Trophoblast cell (in vitro differentiated cells and primary cell): ENCODE measurements at regions not wholly inside any gene's neighbourhood (a gene's known extent, or its start where the extent isn't known, plus 50 kb on each side); places are given as distances from the start of the nearest gene placed in this dataset.
A peak's percentile ranks its signal among the peaks of the same experiment; 100 is the strongest.

Experiments
- DNase-seq, 2 donors: peaks; one replicate each; pipeline ENCODE4 v3.0.0-alpha.2; 2016
- H2AFZ ChIP-seq: 2 replicates; pipeline ENCODE4 v1.6.1; 2013; ENCODE audit warnings: low read length, moderate library complexity, mild to moderate bottlenecking; ENCODE audit not compliant: insufficient read depth, poor library complexity
- H2AK5ac ChIP-seq: 2 replicates; pipeline ENCODE4 v1.6.1; 2013; ENCODE audit warnings: mild to moderate bottlenecking, low read length
- H2BK120ac ChIP-seq: 2 replicates; pipeline ENCODE4 v1.6.1; 2013; ENCODE audit warnings: low read length, mild to moderate bottlenecking, moderate library complexity; ENCODE audit not compliant: insufficient read depth, poor library complexity
- H2BK12ac ChIP-seq: 2 replicates; pipeline ENCODE4 v1.6.1; 2013; ENCODE audit warnings: mild to moderate bottlenecking, low read length, moderate library complexity
- H2BK5ac ChIP-seq: 2 replicates; pipeline ENCODE4 v1.6.1; 2013; ENCODE audit warnings: low read length, low read depth, moderate library complexity, mild to moderate bottlenecking; ENCODE audit not compliant: poor library complexity
- H3K14ac ChIP-seq: 2 replicates; pipeline ENCODE4 v1.6.1; 2013; ENCODE audit warnings: mild to moderate bottlenecking, low read length
- H3K18ac ChIP-seq: 2 replicates; pipeline ENCODE4 v1.6.1; 2013; ENCODE audit warnings: mild to moderate bottlenecking, low read length
- H3K23ac ChIP-seq: 2 replicates; pipeline ENCODE4 v1.6.1; 2013; ENCODE audit warnings: low read length
- H3K27ac ChIP-seq: 2 replicates; pipeline ENCODE4 v1.5.1; 2013; ENCODE audit warnings: low read depth, mild to moderate bottlenecking, inconsistent platforms, low read length, moderate library complexity
- H3K27me3 ChIP-seq: 2 replicates; pipeline ENCODE4 v1.6.1; 2013; ENCODE audit warnings: inconsistent platforms, mild to moderate bottlenecking, low read length, moderate library complexity; ENCODE audit not compliant: insufficient read depth
- H3K36me3 ChIP-seq, 2 experiments: 1 replicate in 1 of 2; 2 replicates in 1 of 2; pipeline ENCODE4 v1.6.1; 2013; ENCODE audit warnings: low read length in 2 of 2, mild to moderate bottlenecking in 2 of 2, moderate library complexity in 1 of 2; ENCODE audit not compliant: insufficient read depth in 2 of 2, control insufficient read depth in 1 of 2
- H3K4ac ChIP-seq: 2 replicates; pipeline ENCODE4 v1.6.1; 2013; ENCODE audit warnings: low read depth, mild to moderate bottlenecking, low read length, moderate library complexity
- H3K4me1 ChIP-seq, 2 experiments: 1 replicate in 1 of 2; 2 replicates in 1 of 2; pipeline ENCODE4 v1.6.1; 2013; ENCODE audit warnings: low read length in 2 of 2, mild to moderate bottlenecking in 2 of 2, moderate library complexity in 1 of 2; ENCODE audit not compliant: insufficient read depth in 2 of 2, control insufficient read depth in 1 of 2
- H3K4me2 ChIP-seq: 2 replicates; pipeline ENCODE4 v1.6.1; 2013; ENCODE audit warnings: inconsistent platforms, mild to moderate bottlenecking, low read length, moderate library complexity
- H3K4me3 ChIP-seq: 2 replicates; pipeline ENCODE4 v1.5.1; 2013; ENCODE audit warnings: mild to moderate bottlenecking, low read depth, low read length, inconsistent platforms
- H3K79me1 ChIP-seq: one replicate; pipeline ENCODE4 v1.6.1; 2013; ENCODE audit warnings: low read length
- H3K79me2 ChIP-seq: 2 replicates; pipeline ENCODE4 v1.6.1; 2013; ENCODE audit warnings: low read length, mild to moderate bottlenecking; ENCODE audit not compliant: control insufficient read depth, insufficient read depth, poor library complexity
- H3K9ac ChIP-seq: 2 replicates; pipeline ENCODE4 v1.6.1; 2013; ENCODE audit warnings: mild to moderate bottlenecking, low read length
- H3K9me3 ChIP-seq: 2 replicates; pipeline ENCODE4 v1.6.1; 2013; ENCODE audit warnings: low read depth, mild to moderate bottlenecking, control low read depth, inconsistent platforms, low read length; ENCODE audit not compliant: insufficient read depth
- H4K12ac ChIP-seq: 2 replicates; pipeline ENCODE4 v1.6.1; 2013; ENCODE audit warnings: low read depth, mild to moderate bottlenecking, low read length, moderate library complexity
- H4K8ac ChIP-seq: 2 replicates; pipeline ENCODE4 v1.6.1; 2013; ENCODE audit warnings: low read depth, mild to moderate bottlenecking, low read length, moderate library complexity
- H4K91ac ChIP-seq: one replicate; pipeline ENCODE4 v1.6.1; 2013; ENCODE audit warnings: low read depth, mild to moderate bottlenecking, low read length, moderate library complexity
- WGBS: extraction: QIAGEN DNeasy Blood & Tissue Kit; methylation state at CpG from one replicate; pipeline ENCODE4 v1.1.7; 2013; ENCODE audit warnings: missing lambda C conversion rate; ENCODE audit not compliant: insufficient read length, insufficient coverage; ENCODE audit errors: extremely low coverage; 5-methylcytosine and 5-hydroxymethylcytosine counted together

DNA sequence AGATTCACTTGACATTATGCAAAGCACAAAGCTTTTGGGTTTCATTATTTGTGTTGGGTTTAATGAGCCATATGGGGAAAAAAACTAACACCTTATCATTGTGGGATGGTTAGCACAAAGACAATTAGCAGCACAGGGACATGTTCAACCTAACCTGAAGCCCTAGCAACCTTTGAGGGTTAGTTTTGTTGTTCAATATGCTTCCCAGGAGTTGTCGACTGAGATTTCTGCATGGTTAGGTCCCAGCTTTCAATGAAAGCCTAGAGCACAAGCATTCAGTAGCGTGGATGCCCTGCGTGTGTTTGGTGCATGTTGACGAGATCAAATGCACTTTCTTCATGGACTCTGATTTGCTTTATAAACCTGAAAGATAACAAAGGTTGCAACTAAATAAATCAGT lies 565.2 kb upstream of the TLE4 start:
- Histone ChIP-seq H3K9ac (no peak overlapping the region), H4K91ac (no peak overlapping the region), H2BK5ac (no peak overlapping the region), H3K4me2 (no peak overlapping the region), H3K79me1 (peaks cover 2% of the 10 kb centered on the region), H3K27ac (no peak overlapping the region), H3K4me3 (no peak overlapping the region), H2BK12ac (peak overlapping the region; percentile 51), H3K4me1 (no peaks in the 10 kb centered on the region), H2BK120ac (no peak overlapping the region), H3K36me3 (no peaks in the 10 kb centered on the region), H3K79me2 (no peaks in the 10 kb centered on the region), H2AFZ (no peak overlapping the region), H2AK5ac (no peak overlapping the region), H4K12ac (no peak overlapping the region), H3K23ac (no peak overlapping the region), H4K8ac (no peak overlapping the region), H3K18ac (no peak overlapping the region), H3K9me3 (no peaks in the 10 kb centered on the region), H3K14ac (no peak overlapping the region), H3K27me3 (no peaks in the 10 kb centered on the region), H3K4ac (no peak overlapping the region)
- no CpG with 5 or more reads among the region's 4 CpGs for WGBS
- no peak for DNase-seq

DNA sequence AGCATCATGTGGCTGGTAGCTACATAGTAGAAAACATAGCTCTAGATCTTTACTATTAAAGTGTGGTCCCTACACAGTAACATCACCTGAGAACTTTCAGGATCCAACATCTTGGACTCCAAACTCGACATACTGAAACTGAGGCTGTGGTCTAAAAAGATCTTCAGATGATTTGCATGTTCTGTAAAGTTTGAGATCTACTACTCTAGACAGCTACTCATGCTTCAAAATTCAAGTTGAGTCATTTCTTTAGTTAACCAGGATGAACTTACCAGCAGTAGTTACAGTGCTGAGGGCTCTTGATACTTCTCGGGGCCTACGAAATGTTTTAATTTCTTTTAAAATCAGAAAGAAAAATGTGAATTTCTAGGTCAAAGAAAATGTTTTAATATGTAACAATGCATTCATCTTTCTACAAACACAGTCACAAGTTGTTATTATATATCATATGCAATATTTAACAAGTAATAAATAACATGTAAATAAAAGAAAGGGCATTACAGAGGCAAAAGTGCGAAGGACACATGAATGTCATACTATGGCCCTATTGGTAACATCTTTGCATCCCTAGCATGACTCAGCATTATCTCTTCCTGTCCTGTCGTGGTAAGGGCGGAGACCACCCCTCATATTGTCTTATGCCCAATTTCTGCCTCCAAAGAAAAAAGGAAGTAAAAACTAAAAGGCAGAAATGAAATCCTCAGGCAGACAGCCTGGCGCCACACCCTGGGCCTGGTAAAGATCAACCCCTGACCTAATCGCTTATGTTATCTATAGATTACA lies 563.9 kb upstream of the TLE4 start:
- H3K4ac ChIP-seq = no peak overlapping the region
- H3K4me1 ChIP-seq = no peaks in the 10 kb centered on the region
- H3K9ac ChIP-seq = no peak overlapping the region
- no peak overlapping the region for H3K4me2 ChIP-seq
- no peak overlapping the region for H4K8ac ChIP-seq
- H2BK120ac ChIP-seq = no peak overlapping the region
- no peak overlapping the region for H2AFZ ChIP-seq
- no peak overlapping the region for H3K23ac ChIP-seq
- H3K27me3 ChIP-seq = no peaks in the 10 kb centered on the region
- H4K12ac ChIP-seq = no peak overlapping the region
- DNase-seq = no peak
- no peaks in the 10 kb centered on the region for H3K9me3 ChIP-seq
- H2BK12ac ChIP-seq = no peak overlapping the region
- no peaks in the 10 kb centered on the region for H3K36me3 ChIP-seq
- H2AK5ac ChIP-seq = no peak overlapping the region
- no peak overlapping the region for H3K4me3 ChIP-seq
- H3K14ac ChIP-seq = no peak overlapping the region
- no peak overlapping the region for H3K27ac ChIP-seq
- H3K18ac ChIP-seq = no peak overlapping the region
- H3K79me1 ChIP-seq = peaks cover 2% of the 10 kb centered on the region
- WGBS = no CpG with 5 or more reads among the region's 8 CpGs
- H3K79me2 ChIP-seq = no peaks in the 10 kb centered on the region
- no peak overlapping the region for H2BK5ac ChIP-seq
- no peak overlapping the region for H4K91ac ChIP-seq

DNA sequence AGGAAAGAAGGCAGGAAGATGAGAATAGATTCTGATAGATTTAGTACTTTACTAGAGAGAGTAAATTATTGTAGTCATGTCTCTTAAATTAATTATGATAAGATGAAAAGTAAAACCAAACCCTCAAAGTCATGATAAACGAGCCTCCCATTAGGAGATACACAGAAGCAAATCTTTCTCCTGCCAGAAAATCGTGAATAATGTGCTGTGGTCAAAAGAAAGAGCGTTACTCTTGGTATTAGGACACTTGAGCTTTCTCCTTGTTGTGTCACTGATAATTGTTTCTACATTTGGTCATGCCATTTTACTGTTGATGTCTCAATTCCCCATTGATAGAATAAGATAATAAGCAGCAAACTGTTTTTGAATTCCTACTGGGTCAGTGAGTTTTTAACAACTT lies 562.8 kb upstream of the TLE4 start:
- no peaks in the 10 kb centered on the region for H3K79me2 ChIP-seq
- H3K36me3 ChIP-seq = no peaks in the 10 kb centered on the region
- no peak overlapping the region for H2AK5ac ChIP-seq
- no peak overlapping the region for H3K14ac ChIP-seq
- no peaks in the 10 kb centered on the region for H3K4me1 ChIP-seq
- no peaks in the 10 kb centered on the region for H3K27me3 ChIP-seq
- H3K9me3 ChIP-seq = no peaks in the 10 kb centered on the region
- no peak overlapping the region for H2AFZ ChIP-seq
- no peak overlapping the region for H2BK12ac ChIP-seq
- H3K4me3 ChIP-seq = no peak overlapping the region
- H3K4ac ChIP-seq = no peak overlapping the region
- H3K79me1 ChIP-seq = peaks cover 2% of the 10 kb centered on the region
- H3K23ac ChIP-seq = no peak overlapping the region
- DNase-seq = no peak
- no peak overlapping the region for H4K12ac ChIP-seq
- no peak overlapping the region for H2BK120ac ChIP-seq
- H4K8ac ChIP-seq = no peak overlapping the region
- no CpG with 5 or more reads among the region's 3 CpGs for WGBS
- no peak overlapping the region for H3K4me2 ChIP-seq
- H3K27ac ChIP-seq = no peak overlapping the region
- no peak overlapping the region for H3K9ac ChIP-seq
- no peak overlapping the region for H4K91ac ChIP-seq
- no peak overlapping the region for H3K18ac ChIP-seq
- no peak overlapping the region for H2BK5ac ChIP-seq

DNA sequence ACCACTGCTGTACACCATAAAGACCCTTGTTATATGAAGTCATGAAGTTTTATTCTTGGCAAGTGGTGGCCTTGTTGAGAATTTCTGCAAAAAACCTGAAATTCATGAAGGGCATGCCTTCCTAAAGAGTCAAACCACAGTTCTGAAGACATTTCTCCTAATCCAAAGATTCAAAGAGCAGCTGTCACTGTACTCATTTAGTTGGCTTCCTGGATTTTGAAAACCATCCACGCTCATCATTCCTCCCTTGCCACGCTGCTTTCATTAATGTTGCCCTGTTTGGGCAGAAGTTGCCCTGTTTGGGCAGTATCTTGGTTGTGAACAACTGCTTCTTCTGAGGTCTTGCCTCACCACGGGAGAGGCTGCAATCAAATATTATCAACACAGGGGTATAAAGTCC lies 560.3 kb upstream of the TLE4 start:
- no peak for DNase-seq
- Histone ChIP-seq H3K9me3 (no peaks in the 10 kb centered on the region), H3K9ac (no peak overlapping the region), H3K36me3 (no peaks in the 10 kb centered on the region), H3K27ac (no peak overlapping the region), H2BK5ac (no peak overlapping the region), H3K18ac (no peak overlapping the region), H3K23ac (no peak overlapping the region), H3K4me1 (peaks cover 0 to 4% of the 10 kb centered on the region in 2 experiments), H2AK5ac (no peak overlapping the region), H3K4ac (no peak overlapping the region), H4K91ac (no peak overlapping the region), H2AFZ (no peak overlapping the region), H2BK120ac (no peak overlapping the region), H4K8ac (no peak overlapping the region), H2BK12ac (no peak overlapping the region), H3K27me3 (no peaks in the 10 kb centered on the region), H3K79me2 (no peaks in the 10 kb centered on the region), H3K4me2 (no peak overlapping the region), H3K4me3 (no peak overlapping the region), H3K79me1 (peaks cover 2% of the 10 kb centered on the region), H4K12ac (no peak overlapping the region), H3K14ac (no peak overlapping the region)
- WGBS = no CpG with 5 or more reads among the region's 3 CpGs
